Caco-2 (cell line): ENCODE measurements at regions not wholly inside any gene's neighbourhood (a gene's known extent, or its start where the extent isn't known, plus 50 kb on each side); places are given as distances from the start of the nearest gene placed in this dataset.

Source experiments
- BruUV-seq: library from RNA; stranded (reverse); fragments of 400-500 nt; replicated peaks from 2 replicates; lab custom pipeline; 2021; lab: Mats Ljungman, UMichigan
- CTCF ChIA-PET: fragments of 300-600 bp; sonication (Branson Sonifier 250); formaldehyde crosslinking; loops from one replicate; lab custom pipeline; 2022; ENCODE audit warnings: antibody characterized with exemption; lab: Charles Lee
- POLR2A ChIA-PET: fragments of 300-600 bp; sonication (Branson Sonifier 250); formaldehyde crosslinking; loops from one replicate; lab custom pipeline; 2022; ENCODE audit warnings: antibody characterized with exemption; lab: Charles Lee
- DNase-seq, 2 experiments: peaks; one replicate each; pipeline versions ENCODE4 v3.0.0 to v3.0.0-alpha.2; 2020 to 2022
- H3K27me3 ChIP-seq: replicated peaks from 2 replicates; pipeline ENCODE4 v1.6.0; 2011; ENCODE audit warnings: low read length; ENCODE audit not compliant: control insufficient read depth, insufficient read depth
- H3K36me3 ChIP-seq: 2 replicates; pipeline ENCODE4 v1.5.1; 2011; ENCODE audit warnings: low read length; ENCODE audit not compliant: control insufficient read depth, insufficient read depth
- H3K4me1 ChIP-seq: fragments of 250-450 bp; sonication (Bioruptor Pico); 2 replicates; pipeline ENCODE4 v1.5.1; 2020; ENCODE audit warnings: mild to moderate bottlenecking
- H3K4me3 ChIP-seq: 2 replicates; pipeline ENCODE4 v1.5.1; 2011; ENCODE audit warnings: low read depth, mild to moderate bottlenecking, control low read depth, low read length
- H3K9me3 ChIP-seq: fragments of 250-450 bp; sonication (Bioruptor Pico); 2 replicates; pipeline ENCODE4 v1.5.1; 2020; ENCODE audit warnings: mild to moderate bottlenecking, moderate library complexity
- H3K27ac Mint-ChIP-seq: one replicate; pipeline ENCODE4 v1.8.0; 2022; ENCODE audit warnings: mixed read lengths; ENCODE audit not compliant: unreplicated experiment
- H3K27me3 Mint-ChIP-seq: one replicate; pipeline ENCODE4 v1.8.0; 2022; ENCODE audit warnings: mixed read lengths; ENCODE audit not compliant: insufficient read depth, unreplicated experiment
- H3K36me3 Mint-ChIP-seq: one replicate; pipeline ENCODE4 v1.8.0; 2022; ENCODE audit warnings: mild to moderate bottlenecking, mixed read lengths; ENCODE audit not compliant: insufficient read depth, unreplicated experiment
- H3K4me1 Mint-ChIP-seq: one replicate; pipeline ENCODE4 v1.8.0; 2022; ENCODE audit warnings: low read depth, mixed read lengths; ENCODE audit not compliant: unreplicated experiment
- H3K4me3 Mint-ChIP-seq: one replicate; pipeline ENCODE4 v1.8.0; 2022; ENCODE audit warnings: mild to moderate bottlenecking, moderate library complexity, mixed read lengths; ENCODE audit not compliant: unreplicated experiment
- H3K9me3 Mint-ChIP-seq: one replicate; pipeline ENCODE4 v1.8.0; 2022; ENCODE audit warnings: mixed read lengths; ENCODE audit not compliant: unreplicated experiment
- intact Hi-C: fragments of 100-400 bp; cut with micrococcal nuclease; formaldehyde crosslinking; loops from one replicate; pipeline ENCODE4 v1.10.0; 2022; ENCODE audit not compliant: unreplicated experiment
- TF ChIP-seq, protein P1 (sequence below), 2 experiments: fragments of 200-600 bp in 1 of 2; IDR thresholded peaks; 1 replicate in 1 of 2; 2 replicates in 1 of 2; pipeline versions ENCODE4 v1.5.1 to v1.8.0; 2011 to 2022; ENCODE audit warnings: antibody characterized with exemption in 1 of 2, control low read depth in 1 of 2, inconsistent platforms in 1 of 2, low read depth in 1 of 2, low read length in 1 of 2, mild to moderate bottlenecking in 1 of 2, moderate library complexity in 1 of 2; ENCODE audit not compliant: insufficient read depth in 1 of 2, severe bottlenecking in 1 of 2, unreplicated experiment in 1 of 2

DNA sequence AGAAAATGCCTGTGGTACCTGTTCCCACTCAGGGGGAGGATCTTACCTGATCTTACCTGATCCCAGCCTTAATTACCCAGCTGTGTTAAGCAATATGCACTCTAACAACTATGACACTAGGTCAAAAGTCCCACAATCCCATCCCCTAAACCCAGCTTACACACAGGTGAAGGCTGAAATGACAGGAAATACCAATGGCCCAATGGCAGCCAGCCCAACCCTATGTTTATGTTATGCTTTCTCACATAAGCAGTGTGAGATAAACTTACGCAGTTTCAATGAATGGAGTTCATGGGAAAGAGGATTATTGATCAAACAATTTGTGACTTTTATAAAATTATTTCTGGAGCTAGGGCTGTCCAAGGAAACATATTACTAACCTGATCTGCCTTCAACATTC, 91.9 kb downstream of the GPAM start:
- Mint-ChIP-seq H3K9me3 (no peaks in the 10 kb centered on the region), H3K4me1 (no peaks in the 10 kb centered on the region), H3K27ac (no peak overlapping the region), H3K4me3 (no peak overlapping the region), H3K27me3 (peaks cover 31% of the 10 kb centered on the region), H3K36me3 (no peaks in the 10 kb centered on the region)
- no peak overlapping the region for H3K4me3 ChIP-seq
- H3K9me3 ChIP-seq, result no peaks in the 10 kb centered on the region
- no TSS peak for BruUV-seq
- peaks cover 1% of the 10 kb centered on the region for H3K27me3 ChIP-seq
- intact Hi-C loops, result no loop called here
- DNase-seq, result no peak
- ChIA-PET CTCF (interaction anchor here (0.6 kb wide), 1 partner anchor 214 kb away, joined by 4 read pairs; no protein-coding TSS in a partner anchor), POLR2A (no interaction called here)
- TF ChIP-seq, protein P1, sequence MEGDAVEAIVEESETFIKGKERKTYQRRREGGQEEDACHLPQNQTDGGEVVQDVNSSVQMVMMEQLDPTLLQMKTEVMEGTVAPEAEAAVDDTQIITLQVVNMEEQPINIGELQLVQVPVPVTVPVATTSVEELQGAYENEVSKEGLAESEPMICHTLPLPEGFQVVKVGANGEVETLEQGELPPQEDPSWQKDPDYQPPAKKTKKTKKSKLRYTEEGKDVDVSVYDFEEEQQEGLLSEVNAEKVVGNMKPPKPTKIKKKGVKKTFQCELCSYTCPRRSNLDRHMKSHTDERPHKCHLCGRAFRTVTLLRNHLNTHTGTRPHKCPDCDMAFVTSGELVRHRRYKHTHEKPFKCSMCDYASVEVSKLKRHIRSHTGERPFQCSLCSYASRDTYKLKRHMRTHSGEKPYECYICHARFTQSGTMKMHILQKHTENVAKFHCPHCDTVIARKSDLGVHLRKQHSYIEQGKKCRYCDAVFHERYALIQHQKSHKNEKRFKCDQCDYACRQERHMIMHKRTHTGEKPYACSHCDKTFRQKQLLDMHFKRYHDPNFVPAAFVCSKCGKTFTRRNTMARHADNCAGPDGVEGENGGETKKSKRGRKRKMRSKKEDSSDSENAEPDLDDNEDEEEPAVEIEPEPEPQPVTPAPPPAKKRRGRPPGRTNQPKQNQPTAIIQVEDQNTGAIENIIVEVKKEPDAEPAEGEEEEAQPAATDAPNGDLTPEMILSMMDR (IDR thresholded peaks at IDR 0.05; ENCODE audit: insufficient read depth in 1 of 2, low read depth in 1 of 2, low read length in 1 of 2, severe bottlenecking in 1 of 2, unreplicated experiment in 1 of 2), result no peak
- no peaks in the 10 kb centered on the region for H3K36me3 ChIP-seq
- H3K4me1 ChIP-seq, result no peaks in the 10 kb centered on the region

DNA sequence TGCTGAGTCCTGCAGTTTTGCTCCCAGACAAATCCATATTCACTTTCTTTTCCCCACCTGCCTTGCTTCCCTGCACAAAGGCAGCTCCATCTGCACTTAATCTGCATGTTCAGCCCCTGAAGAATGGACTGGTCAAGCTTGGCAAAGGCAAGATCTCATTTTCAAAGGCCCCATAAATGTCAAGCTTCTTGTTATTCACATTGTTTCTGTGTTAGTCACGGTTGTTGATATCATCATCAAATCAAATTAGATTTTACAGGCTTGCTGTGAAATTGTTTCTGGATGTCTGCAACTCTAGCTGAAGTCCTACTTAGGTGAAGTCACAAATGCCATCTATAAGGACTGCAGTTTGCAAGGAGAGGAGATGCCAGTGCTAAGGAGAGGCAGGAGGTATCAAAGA, 91.0 kb downstream of the GPAM start:
- no peak overlapping the region for H3K4me3 ChIP-seq
- no peaks in the 10 kb centered on the region for H3K9me3 ChIP-seq
- POLR2A ChIA-PET, result no interaction called here
- no peaks in the 10 kb centered on the region for H3K36me3 ChIP-seq
- Mint-ChIP-seq H3K27me3 (peaks cover 27% of the 10 kb centered on the region), H3K9me3 (no peaks in the 10 kb centered on the region), H3K4me3 (no peak overlapping the region), H3K27ac (no peak overlapping the region), H3K36me3 (no peaks in the 10 kb centered on the region), H3K4me1 (no peaks in the 10 kb centered on the region)
- DNase-seq, result no peak
- H3K4me1 ChIP-seq, result no peaks in the 10 kb centered on the region
- no TSS peak for BruUV-seq
- H3K27me3 ChIP-seq, result peaks cover 1% of the 10 kb centered on the region
- intact Hi-C loops, result no loop called here
- CTCF ChIA-PET, result interaction anchor here (0.6 kb wide), 1 partner anchor 213 kb away, joined by 4 read pairs; no protein-coding TSS in a partner anchor
- TF ChIP-seq, protein P1 (IDR thresholded peaks at IDR 0.05; ENCODE audit: insufficient read depth in 1 of 2, low read depth in 1 of 2, low read length in 1 of 2, severe bottlenecking in 1 of 2, unreplicated experiment in 1 of 2), result no peak

DNA sequence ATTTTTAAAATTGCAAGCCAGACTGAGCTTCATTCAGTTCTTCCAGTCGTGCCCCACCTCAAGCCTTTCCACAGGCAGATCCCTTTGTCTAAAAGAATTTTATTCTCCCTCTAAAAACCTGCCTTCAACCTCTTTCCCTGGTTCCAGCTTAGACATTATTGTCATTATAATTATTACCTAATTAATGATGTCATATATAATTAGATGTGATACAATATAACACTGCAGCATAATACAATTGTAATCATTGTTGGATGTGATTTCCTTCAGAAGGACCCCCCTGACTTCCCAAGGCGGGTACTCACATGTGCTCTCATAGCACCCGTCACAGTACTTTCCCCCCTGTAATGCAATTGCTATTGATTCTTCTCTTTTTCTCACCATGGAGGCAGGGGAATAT, 88.6 kb downstream of the GPAM start:
- no peak overlapping the region for H3K27ac Mint-ChIP-seq
- peaks cover 16% of the 10 kb centered on the region for H3K27me3 Mint-ChIP-seq
- H3K36me3 Mint-ChIP-seq, result no peaks in the 10 kb centered on the region
- intact Hi-C loops, result no loop called here
- CTCF ChIA-PET, result no interaction called here
- Histone ChIP-seq H3K4me1 (no peaks in the 10 kb centered on the region; the same call in 1 of the 2 replicates), H3K9me3 (peaks cover 3% of the 10 kb centered on the region; the same call in 1 of the 2 replicates), H3K4me3 (no peak overlapping the region), H3K27me3 (no peaks in the 10 kb centered on the region), H3K36me3 (no peaks in the 10 kb centered on the region)
- no TSS peak for BruUV-seq
- no peaks in the 10 kb centered on the region for H3K4me1 Mint-ChIP-seq
- no peaks in the 10 kb centered on the region for H3K9me3 Mint-ChIP-seq
- TF ChIP-seq, protein P1 (IDR thresholded peaks at IDR 0.05; ENCODE audit: insufficient read depth in 1 of 2, low read depth in 1 of 2, low read length in 1 of 2, severe bottlenecking in 1 of 2, unreplicated experiment in 1 of 2), result no peak
- H3K4me3 Mint-ChIP-seq, result no peak overlapping the region
- POLR2A ChIA-PET, result no interaction called here
- no peak for DNase-seq
